Activated effector memory CD4-positive, alpha-beta T cell treated with Interleukin-2 at 50 U/mL for 16 hours (primary cell): ENCODE measurements at regions not wholly inside any gene's neighbourhood (a gene's known extent, or its start where the extent isn't known, plus 50 kb on each side); places are given as distances from the start of the nearest gene placed in this dataset.
A peak's percentile ranks its signal among the peaks of the same experiment; 100 is the strongest.

Experiments used
- DNase-seq: peaks from one replicate; pipeline ENCODE4 v3.0.0-alpha.2; 2020

GRCh38 chr3:56983427-56983826, 77.0 kb upstream of the SPATA12 start:
- no peak for DNase-seq

DNA sequence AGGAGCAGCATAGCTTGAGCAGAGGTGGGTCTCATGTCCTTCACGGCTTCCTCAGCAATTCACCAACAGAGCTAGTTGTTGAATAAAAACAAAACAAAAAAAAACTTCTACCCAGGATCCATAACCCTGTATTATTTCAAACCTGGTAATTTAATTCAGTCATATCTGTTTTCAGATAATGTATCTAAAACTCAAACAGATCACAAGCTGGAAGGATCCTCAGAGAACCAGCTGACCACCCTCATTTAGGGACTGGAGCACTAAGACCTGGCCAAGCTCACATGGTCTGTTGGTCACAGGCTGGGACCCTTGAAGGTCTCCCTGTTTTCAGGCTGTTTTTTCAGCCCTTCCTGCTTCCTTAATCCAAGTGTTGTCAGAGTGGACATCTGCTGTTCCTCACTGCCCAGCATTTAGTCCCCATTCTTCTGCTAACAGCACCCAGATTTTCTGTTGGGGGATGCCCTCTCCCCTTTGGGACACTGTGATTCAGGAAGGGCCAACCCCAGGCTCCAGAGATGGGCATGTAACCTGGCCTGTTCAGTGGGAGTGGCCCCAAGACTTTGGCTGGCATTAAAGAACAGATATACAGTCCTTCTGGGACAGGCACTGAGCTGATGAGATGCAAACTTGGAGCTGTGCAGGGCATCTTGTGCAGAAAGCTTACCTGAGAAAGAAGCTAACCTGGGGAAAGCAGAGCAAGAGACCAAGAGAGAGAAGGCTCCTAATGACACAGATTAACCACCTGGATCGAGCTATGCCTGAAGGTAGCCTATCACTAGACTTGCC, 78.8 kb upstream of the SPATA12 start:
- no peak for DNase-seq

DNA sequence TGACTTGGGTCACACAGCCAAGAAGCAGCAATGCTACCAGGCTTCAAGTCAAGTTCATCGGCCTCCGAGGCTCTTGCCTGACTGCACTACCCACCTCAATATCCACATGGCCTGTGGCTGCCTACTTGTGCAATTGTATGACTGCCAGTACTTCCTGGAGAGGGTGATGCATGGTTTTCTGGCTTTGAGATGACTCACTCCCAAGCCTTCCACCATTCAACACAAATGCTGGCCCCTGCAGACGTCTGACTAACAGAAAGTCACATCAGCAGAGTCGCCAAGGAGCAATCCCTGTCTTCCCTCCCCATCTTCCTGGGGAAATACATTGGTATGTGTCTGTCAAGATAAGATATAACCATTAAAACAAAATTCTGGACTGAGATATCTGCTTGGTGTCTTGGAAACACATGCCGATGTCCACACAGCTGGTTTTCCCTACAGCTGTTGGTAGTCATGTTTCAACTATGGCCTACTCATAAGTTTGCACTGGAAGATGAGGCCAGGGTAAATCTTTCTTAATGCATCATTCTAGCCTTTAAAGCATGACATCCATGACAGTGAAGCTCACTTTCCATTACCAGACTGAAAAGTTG, 79.6 kb upstream of the SPATA12 start:
- peak; percentile 26 for DNase-seq

GRCh38 chr3:56980243-56980642, 80.2 kb upstream of the SPATA12 start:
- DNase-seq: no peak

- DNase-seq: no peak
Observed at GRCh38 chr3:56979791-56980190, 80.7 kb upstream of the SPATA12 start.

DNA sequence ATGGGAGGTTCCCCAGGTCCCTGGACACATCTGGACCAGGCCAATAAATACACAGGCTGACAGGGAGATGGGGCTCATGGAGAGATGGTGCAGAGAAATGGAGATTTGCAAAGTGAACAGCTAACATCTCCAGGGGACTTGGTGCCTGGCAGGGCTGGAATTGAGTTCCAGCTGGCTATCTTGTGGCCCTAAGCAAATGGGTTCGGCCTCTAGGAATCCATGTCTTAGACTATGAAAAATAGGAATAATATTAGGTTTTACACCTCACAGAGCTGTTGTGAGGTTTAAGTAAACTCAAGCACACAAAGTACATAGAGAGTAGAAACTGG, 82.9 kb upstream of the SPATA12 start:
- no peak for DNase-seq

DNA sequence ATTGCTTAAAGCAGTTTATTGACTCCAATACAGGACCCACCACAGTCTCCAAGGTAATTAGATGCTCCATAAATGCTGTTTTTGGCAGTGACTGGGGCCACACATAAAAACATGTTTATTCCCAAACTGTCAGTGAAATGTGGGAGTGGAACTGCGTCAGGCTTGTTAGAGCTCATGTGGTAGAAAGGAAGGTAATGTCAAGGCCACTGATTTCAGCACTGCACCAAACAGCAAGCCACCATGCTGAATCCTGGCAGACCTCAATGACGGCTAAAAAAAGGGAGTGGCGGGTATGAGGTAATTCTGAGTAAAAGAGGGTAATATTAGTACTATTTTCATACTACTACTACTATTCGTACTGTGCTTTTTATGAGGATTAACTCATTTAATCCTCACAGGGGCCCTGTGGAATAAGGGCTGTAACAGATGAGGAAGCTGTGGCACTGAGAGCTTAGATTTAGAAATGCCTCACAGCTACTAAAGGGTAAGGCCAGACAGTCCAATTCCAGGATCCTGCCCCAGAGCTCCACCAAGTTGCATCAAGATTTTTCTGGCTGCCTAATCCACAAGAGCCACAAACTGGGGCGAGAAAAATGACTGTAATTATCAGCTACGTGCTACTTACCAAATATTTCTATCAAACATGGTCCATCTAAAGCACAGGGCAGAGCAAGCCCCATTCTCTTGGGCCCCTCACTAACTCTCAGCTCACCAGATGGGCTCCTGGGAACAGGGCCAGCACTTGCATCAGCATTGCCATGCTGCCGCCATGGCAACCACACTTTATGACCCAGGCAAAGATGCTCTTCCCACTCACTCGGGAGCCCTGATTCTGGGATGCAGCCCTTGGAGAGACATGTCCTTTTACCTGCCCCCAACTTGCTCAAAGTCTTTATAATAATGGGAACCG, 83.6 kb upstream of the SPATA12 start:
- no peak for DNase-seq

DNA sequence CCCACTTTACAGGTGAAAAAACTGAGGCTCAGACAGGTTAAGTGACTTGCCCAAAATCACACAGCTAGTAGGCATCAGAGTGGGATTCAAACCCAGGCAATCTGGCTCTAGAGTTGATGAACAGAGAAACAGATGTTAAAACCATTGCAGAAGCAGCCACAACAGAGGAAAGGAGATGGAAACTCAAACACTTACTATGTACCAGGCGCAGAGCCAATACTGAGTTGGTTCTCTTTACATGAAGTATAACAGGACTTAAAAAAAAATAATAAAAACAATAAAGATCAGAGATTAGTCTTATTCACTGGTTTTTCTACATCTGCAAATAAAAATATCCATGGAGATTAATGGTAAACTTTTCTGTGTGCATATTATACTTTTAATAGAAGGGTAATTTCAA, 84.9 kb upstream of the SPATA12 start:
- DNase-seq: no peak

- DNase-seq: no peak
Observed at GRCh38 chr3:56974247-56974930, 86.1 kb upstream of the SPATA12 start.

DNA sequence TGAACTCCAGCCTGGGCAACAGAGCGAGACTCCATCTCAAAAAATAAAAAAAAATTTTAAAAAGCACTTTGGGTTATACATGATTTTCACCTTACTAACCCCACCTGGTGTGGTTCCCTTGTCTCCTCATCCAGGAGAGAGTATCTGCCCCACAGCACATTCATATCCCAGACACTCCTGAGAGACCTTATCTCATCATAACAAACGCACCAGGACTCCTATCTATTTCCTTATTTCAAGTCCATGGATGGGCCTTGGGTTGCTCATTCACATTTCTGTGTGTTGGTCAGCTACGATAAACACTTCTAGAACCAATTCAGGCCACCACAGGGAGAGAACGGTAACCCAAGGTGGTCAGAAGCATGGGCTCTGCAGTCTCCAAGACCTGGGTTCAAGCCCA, 88.6 kb upstream of the SPATA12 start:
- DNase-seq: no peak

DNA sequence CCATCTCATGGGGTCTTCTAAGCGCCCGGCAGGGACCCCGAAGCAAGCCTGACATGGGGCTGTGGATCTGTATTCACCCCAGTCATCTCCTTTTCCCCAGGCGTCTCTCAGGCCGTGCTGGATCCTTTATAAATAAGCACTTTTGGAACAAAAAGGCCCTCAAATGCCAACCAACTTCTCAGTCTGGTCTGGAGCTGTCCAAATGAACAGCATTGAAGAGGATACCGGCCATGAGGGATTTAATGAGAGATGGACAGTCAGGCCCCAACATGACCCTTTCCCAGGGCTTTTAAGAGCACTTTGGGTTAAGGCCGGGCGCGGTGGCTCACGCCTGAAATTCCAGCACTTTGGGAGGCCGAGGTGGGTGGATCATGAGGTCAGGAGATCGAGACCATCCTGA, 89.2 kb upstream of the SPATA12 start:
- DNase-seq: no peak

DNA sequence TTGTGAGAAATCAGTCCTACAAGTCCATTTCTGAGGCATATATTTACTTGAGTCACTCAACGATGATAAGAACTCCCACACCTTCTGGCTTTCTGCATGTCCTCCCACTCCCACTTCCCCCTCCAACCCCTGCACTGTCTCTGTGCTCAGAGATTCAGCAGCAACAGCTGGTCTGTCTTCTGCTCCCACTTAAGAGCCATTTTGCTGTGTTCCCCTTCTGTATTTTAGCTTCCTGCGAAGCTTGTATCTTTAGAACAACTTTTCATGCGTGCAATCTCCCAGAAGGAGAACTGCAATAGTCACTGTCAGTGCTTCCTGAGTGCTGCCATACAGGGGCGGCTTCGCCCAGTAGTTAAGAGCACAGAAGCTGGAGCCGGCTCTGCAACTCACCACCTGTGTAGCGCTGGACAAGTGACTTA, 90.0 kb upstream of the SPATA12 start:
- no peak for DNase-seq

DNA sequence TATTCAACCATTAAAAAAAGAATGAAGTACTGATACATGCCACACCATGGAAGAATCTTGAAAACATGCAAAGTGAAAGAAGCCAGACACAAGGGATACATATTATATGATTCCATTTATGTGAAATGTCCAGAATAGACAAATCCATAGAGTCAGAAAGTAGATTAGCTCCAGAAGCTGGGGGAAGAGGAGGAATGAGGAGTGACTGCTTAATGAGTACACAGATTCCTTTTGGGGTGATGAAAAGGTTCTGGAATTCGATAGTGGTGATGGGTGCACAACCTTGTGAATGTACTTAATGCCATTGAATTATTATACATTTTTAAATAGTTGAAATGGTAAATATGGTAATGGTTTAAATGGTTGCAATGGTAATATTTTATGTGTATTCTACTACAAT, 90.6 kb upstream of the SPATA12 start:
- DNase-seq: no peak

DNA sequence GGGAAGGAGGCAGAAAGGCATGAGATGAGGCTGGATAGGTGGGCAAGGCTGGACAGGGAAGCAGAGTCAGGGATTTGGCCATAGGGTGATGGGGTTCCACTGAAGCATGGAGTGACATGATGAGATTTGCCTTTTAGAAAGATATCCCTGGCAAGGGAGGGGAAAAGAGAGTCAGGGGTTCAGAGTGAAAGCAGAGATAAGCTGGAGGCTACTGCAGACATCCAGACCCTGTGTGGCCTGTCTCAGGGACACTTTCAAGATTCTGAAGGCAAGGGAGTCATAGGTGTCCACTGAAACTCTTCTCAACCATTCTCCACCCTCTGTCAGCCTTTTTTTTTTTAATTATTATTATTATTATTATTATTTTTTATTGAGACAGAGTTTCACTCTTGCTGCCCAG, 94.0 kb upstream of the SPATA12 start:
- DNase-seq: no peak

GRCh38 chr3:56966104-56966503, 94.4 kb upstream of the SPATA12 start:
- DNase-seq: no peak

DNA sequence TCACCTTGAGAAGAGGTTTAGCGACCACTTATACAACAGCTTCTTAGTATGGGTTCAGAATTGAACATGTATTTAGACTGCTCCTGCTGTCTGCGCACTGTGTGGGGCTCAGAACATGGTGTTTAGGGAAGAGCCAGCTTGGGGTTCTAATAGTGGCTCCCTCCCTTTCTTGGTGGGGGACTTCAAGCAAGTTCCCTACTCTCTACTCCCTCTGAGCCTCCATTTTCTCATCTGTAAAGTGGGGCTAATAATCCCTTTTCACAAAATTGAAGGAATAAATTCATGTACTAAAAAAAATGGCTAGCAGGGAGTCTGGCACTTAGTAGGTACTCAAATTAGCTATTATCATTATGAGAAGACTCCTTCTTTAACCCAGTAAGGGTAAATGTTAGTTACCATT, 97.5 kb upstream of the SPATA12 start:
- no peak for DNase-seq

- no peak for DNase-seq
Observed at GRCh38 chr3:56962206-56962605, 98.3 kb upstream of the SPATA12 start.

GRCh38 chr3:56960234-56960917, 100.1 kb upstream of the SPATA12 start:
- no peak for DNase-seq

DNA sequence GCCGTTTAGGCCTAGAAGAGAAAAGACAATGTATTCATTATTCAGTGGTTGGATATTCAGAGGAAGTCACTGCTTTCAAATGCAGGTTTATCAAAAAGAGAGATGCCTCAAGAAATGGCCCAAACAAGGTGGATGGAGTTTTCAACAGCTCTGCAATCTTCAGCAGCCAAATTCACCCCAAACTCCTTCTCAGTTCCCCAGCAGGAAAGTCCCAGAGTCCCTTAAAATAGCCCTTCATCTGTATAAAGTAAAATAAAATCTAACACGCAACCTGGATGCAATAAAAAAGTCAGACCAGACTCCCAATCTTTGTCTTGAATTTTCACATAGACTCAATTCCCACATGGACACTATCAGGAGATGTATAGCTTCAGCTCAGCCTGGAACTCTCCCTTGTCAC, 101.6 kb upstream of the SPATA12 start:
- no peak for DNase-seq

- DNase-seq: no peak
Observed at GRCh38 chr3:56957522-56957921, 102.9 kb upstream of the SPATA12 start.

GRCh38 chr3:56956906-56957305, 103.6 kb upstream of the SPATA12 start:
- no peak for DNase-seq

DNA sequence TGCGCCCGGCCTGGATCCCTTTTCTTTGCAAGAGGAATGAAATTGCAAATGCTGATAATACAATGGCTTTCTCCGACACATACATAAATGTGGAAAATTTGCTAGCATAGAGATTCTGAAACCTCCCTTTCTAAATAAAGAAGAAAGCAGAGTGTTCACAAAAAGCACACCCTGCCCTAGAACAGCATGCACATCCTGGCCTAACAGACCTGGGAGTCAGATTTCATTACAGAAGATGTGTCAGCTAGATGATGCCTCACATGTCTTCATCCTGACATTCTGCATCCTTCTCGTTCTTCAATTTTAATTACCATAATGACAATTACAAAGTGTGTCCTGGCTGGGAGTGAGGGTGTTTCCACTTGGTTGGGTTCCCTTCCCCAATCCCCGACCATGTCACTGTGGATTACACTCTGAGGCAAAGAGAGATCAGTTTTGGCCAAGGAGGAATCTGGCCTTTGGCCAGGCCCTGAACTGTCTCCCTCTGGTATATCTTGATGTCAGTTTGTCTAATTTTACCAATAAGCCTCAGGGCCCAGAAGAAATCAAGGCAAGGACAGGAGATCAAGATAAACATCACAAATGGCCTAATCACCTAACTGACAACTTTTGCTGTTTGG, 104.9 kb upstream of the SPATA12 start:
- no peak for DNase-seq
